ENCODE measurements at regions not wholly inside any gene's neighbourhood (a gene's known extent, or its start where the extent isn't known, plus 50 kb on each side); places are given as distances from the start of the nearest gene placed in this dataset.

DNA sequence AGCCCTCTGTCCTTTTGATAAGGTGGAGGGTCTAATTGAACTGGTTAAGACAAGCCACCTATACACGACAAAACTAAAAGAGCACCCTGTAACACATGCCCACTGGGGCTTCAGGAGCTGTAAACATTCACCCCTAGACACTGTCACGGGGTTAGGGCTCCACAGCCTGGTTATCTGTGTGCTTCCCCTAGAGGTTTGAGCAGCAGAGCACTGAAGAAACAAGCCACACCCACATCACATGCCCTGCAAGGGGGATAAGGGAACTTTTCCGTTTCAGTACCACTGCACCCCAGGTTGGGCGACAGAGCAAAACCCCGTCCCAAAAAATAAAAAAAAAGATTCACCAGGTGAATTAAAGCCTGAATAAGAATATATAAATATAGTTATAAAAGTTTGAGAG is 913.7 kb upstream of the ACVR2A start:
- DNase-seq, result no peak

DNA sequence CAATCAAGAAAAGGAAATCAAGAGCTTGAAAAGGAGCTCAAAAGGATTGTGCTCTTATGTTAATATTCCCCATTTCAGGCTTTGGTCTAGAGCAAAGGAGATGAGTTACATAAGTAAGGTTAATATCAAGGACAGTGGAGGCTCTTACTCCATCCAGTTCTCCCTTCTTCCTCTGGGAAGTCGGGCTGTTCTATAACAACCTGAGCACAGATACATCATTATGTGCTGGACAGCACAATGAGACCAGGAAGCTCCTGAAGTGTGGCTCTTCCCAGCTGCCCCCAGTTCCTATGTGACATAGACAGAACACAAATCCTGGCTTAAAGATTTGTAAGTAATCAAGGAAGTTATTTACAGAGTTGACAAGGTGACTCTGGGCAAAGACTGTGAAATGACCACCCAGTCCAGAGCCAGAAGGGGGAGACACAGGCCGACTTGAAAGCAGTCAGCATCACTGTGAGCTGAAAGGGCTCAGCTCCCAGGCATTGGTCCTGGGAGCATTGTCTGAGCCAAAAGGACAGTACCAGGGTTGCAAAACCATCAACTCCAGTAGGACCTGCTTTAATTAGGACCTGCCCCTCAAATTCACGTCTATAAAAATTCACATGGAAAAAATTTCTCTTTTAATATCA is 917.6 kb upstream of the ACVR2A start:
- no peak for DNase-seq

DNA sequence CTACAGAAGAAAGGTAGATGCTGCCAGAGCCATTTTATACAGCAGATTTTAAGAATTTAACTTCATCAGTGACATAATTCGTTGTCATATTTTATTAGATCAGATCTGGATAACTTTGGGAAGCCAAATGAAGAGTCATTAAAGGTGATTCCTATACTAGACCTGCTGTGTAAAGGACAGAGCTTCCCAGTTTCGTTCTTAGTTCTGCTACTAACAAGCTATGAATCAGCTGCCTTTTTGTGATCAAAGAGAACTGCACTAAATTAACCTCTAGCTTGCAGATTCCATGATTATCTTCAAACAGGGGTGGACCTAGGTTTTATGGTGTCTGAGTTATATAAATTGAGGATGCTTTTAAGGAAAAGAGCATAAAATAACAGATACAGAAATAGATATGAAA is 926.5 kb upstream of the ACVR2A start:
- DNase-seq, result no peak

- no peak for DNase-seq
Observed at GRCh38 chr2:146917431-146918042, 927.3 kb upstream of the ACVR2A start.

DNA sequence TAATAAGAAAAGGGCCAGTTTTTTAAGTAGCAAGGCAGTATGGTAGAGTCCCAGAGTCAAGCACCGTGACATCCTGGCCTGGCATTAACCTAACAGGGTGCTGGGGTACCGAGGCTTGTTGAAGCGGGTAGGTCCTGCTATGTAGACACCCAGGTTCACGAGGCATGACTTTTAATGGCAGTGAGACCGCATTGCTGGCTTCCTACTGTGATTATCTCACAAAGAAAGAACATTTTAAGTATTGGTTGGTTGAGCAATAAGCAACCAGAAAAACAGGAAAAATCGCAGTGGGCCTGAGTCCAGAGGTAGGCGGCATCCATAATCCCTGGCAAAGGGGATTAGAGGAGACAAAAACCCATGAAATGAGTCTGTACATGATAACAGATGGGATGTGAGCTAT is 927.9 kb upstream of the ACVR2A start:
- no peak for DNase-seq

DNA sequence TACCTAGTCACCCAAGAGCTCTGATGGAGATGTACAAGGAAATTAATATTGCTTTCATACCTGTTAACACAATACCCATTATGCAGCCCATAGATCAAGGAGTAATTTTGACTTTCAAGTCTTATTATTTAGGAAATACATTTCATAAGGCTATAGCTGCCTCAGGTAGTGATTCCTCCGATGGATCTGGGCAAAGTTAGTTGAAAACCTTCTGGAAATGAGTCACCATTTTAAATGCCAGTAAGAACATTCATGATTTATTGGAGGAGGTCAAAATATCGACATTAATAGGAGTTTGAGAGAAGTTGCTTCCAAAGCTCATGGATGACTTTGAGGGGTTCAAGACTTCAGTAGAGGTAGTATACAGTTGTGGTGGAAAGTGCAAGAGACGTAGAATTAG is 931.4 kb upstream of the ACVR2A start:
- no peak for DNase-seq

GRCh38 chr2:146912536-146912935 is 932.3 kb upstream of the ACVR2A start:
- no peak for DNase-seq

GRCh38 chr2:146908776-146909175 is 936.1 kb upstream of the ACVR2A start:
- no peak for DNase-seq

DNA sequence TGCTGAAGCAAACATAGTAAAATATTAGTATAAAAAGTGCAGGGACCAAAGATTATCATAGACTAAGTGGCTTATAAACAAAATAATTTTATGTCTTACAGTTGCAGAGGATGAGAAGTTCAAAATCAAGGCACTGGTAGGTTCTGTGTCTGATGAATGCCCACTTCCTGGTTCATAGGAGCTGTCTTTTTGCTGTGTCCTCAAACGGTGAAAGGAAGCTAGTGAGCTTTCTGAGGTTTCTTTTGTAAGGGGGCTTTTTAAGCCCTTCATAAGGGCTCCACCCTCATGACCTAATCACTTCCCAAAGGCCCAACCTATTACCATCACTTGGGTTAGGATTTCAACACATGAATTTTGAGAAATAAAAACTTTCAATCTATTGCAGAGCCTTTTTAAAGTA is 946.7 kb upstream of the ACVR2A start:
- DNase-seq, result no peak

DNA sequence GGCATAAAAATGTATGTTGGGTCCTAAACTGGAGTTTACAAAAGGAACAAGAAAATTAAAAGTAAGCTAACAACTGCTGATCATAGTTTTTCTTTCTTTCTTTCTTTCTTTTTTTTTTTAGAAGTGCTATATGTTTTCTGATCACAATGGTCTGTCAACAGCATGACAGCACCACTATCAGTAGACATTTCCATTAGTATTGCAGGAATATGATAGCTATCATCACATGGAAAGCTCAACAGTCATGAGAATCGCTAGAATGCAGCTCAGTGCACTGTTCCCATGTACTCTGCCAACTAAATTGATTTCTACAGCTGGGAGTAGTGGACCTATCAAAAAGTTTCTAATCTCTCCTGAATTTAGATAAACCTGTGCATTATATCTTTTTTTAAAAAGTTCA is 950.3 kb upstream of the ACVR2A start:
- no peak for DNase-seq

DNA sequence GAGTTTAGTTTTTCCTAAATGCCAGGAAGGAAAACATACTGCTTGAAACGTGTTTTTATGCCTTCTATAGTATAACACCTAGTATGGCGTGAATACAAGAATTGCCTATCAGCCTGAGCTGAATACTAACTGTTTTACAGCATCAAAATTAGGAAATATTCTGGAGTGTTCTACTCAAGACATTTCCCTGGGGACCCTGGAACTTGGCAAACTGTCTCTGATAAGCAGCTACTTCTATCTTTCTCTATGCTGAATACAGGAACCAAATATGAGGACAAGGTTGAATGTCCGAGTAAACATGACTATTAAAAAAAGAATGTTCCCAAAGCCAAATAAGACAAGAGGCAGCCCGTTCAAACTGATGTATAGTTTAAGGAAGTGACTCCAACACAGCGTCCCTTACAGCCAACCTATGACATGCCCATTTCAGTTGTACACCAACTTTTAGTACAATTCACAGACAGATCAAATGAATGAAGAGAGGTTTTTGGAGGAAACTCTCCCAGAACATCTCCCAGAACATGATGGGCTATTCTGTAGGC is 951.3 kb upstream of the ACVR2A start:
- DNase-seq, result no peak

GRCh38 chr2:146890491-146890890 is 954.3 kb upstream of the ACVR2A start:
- no peak for DNase-seq

- DNase-seq, result no peak
Observed at GRCh38 chr2:146879882-146880281, 964.9 kb upstream of the ACVR2A start.

DNA sequence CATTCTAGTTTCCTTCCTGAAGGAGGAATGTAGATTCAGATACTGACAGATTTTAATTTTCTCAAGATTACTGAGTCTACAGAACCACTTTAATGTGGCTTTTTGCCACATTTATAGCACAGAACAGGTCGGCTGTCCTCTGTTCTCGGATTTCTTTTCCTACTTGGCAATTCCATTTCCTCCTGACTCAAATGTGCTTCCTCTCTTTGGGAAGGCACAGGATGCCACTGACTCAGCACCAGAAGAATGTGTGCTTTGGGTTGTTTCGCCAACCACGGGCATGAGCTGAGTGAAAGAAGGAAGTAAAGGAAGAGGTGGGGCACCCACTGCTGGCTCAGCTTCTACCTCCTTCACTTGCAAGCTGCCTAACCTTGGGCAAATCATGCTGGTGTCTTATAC is 970.6 kb upstream of the ACVR2A start:
- no peak for DNase-seq

- no peak for DNase-seq
Observed at GRCh38 chr2:146873646-146874259, 971.1 kb upstream of the ACVR2A start.

DNA sequence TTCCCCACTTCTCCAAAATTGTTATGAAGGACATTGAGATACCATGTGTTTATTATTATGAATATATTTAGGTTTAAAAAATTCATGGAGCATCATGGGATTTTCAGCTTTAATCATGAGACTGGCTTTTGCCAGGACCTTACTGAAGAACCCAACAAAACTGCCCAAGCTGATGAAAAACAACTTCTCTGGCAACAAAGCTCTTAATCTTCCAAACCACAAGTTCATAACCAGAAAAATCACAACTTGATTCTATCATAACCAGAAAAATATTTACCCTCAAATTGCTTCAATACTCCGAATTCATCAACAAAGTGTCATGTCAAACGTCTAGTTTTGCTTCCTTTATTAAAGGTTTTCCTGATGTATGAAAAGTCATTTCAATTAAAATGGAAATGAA is 971.8 kb upstream of the ACVR2A start:
- DNase-seq, result no peak

GRCh38 chr2:146870691-146871090 is 974.1 kb upstream of the ACVR2A start:
- DNase-seq, result no peak

DNA sequence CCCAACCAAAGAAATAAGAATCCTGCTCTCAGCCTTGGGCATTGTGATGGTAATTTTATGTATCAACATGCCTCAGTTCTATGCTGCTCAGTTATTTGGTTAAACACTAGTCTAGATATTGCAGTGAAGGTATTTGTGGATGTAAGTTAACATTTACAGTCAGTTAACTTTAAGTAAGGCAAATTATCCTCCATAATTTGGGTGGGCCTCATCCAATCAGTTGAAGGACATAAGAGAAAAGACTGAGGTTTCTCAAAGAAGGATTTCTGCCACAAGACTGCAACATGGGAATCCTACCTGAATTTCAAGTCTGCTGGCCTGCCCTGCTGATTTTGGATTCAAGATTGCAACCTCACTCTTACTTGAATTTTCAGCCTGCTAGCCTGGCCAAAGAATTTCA is 975.5 kb upstream of the ACVR2A start:
- DNase-seq, result no peak

- no peak for DNase-seq
Observed at GRCh38 chr2:146868051-146868450, 976.8 kb upstream of the ACVR2A start.

DNA sequence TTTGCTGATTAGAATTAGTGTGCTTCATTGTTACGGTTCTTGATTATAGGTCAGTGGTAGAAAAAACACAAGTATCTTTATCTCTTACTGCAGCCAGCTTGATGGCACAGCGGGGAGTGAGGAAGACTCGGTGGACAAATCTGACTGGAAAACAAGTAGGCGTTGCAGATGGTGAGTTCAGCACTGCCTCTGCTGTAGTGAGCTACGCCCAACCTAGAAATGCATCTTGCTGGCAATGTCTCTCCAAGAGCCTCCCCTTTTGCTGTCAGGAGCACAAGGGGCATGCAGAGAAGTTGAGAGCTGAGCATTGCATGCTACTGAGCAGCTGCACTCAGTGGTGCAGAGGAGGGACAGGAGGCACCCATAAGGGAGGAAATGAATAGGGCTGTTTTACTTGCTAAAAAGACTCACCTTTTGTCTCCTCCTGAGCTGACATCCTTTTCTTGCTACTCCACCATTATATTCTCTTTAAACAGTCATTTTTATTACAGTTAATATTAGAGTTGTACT is 977.3 kb upstream of the ACVR2A start:
- DNase-seq, result no peak

- DNase-seq, result no peak
Observed at GRCh38 chr2:146853741-146854444, 990.9 kb upstream of the ACVR2A start.

- no peak for DNase-seq
Observed at GRCh38 chr2:146852661-146853060, 992.2 kb upstream of the ACVR2A start.

DNA sequence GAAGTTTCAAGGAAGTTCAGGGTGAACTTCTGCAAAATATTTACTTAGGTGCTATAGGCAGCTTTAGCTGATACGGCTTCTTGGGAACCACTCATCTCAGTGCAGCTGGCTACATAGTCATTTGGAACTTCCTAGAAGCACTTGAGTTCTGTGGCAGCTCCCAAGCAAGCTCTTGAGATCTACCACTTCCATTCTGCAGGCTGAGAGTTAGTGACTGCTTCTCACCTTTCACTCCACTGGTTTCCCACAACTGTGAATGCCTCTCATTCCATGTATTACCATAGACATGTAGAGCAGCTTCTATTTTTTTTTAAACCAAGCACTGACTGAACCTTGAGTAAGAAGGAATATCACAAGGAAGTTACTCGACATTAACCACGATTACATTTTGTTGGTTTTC is 994.1 kb upstream of the ACVR2A start:
- DNase-seq, result no peak

DNA sequence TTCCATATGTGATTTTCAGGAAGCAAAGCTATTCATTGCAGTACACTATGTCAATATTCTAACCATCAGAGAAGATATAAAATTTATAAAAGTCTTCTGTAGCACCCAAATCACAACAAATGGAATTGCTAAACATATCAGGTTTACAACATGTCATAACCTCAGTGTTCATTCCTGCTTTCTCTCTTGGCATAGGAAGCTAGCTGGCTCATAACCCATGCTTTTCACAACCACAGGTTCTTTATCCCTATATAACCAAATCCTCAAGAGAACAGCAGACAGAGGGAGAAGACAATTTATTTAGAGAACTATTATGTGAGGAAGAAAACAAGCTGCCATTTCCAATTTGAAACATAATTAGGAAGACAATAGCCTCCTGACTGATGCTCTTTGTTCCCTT is 997.0 kb upstream of the ACVR2A start:
- DNase-seq, result no peak

Measured in CD4-positive, alpha-beta T cell treated with Interleukin-21 for 1 hour (primary cell).